Fibroblast of lung (primary cell): ENCODE measurements at regions not wholly inside any gene's neighbourhood (a gene's known extent, or its start where the extent isn't known, plus 50 kb on each side); places are given as distances from the start of the nearest gene placed in this dataset.

Experiments
- DNase-seq, 2 donors: peaks; one replicate each; pipeline versions ENCODE4 v3.0.0 to v3.0.0-alpha.2; 2010; ENCODE audit warnings: low read depth in 2 of 2
- H2AFZ ChIP-seq: 2 replicates; pipeline ENCODE4 v1.5.1; 2012; ENCODE audit warnings: low read length, control low read depth, inconsistent platforms
- H3K27ac ChIP-seq: 2 replicates; pipeline ENCODE4 v1.5.1; 2011; ENCODE audit warnings: low read length, control low read depth; ENCODE audit not compliant: insufficient read depth
- H3K27me3 ChIP-seq: 2 replicates; pipeline ENCODE4 v1.5.1; 2011; ENCODE audit warnings: mild to moderate bottlenecking, low read length; ENCODE audit not compliant: control insufficient read depth, insufficient read depth
- H3K36me3 ChIP-seq: 2 replicates; pipeline ENCODE4 v1.5.1; 2011; ENCODE audit warnings: low read length; ENCODE audit not compliant: control insufficient read depth, insufficient read depth
- H3K4me1 ChIP-seq: 2 replicates; pipeline ENCODE4 v1.5.1; 2011; ENCODE audit warnings: low read length; ENCODE audit not compliant: control insufficient read depth, insufficient read depth; ENCODE audit errors: extremely low read depth
- H3K4me2 ChIP-seq: 2 replicates; pipeline ENCODE4 v1.5.1; 2011; ENCODE audit warnings: low read length, control low read depth; ENCODE audit not compliant: insufficient read depth; ENCODE audit errors: extremely low read depth
- H3K4me3 ChIP-seq, 4 experiments: fragments of 200-600 bp in 1 of 4; sonication (generic) in 1 of 4; replicated peaks in 1 of 4; 2 replicates each; pipeline ENCODE4 v1.5.1; 2011 to 2016; ENCODE audit warnings: low read length in 4 of 4, low read depth in 3 of 4, mild to moderate bottlenecking in 3 of 4, control low read depth in 2 of 4, inconsistent platforms in 1 of 4, mixed read lengths in 1 of 4; ENCODE audit not compliant: insufficient read depth in 1 of 4; ENCODE audit errors: control extremely low read depth in 1 of 4
- H3K79me2 ChIP-seq: 2 replicates; pipeline ENCODE4 v1.5.1; 2012; ENCODE audit warnings: mild to moderate bottlenecking, low read length, inconsistent platforms; ENCODE audit not compliant: control insufficient read depth, insufficient read depth
- H3K9ac ChIP-seq: 2 replicates; pipeline ENCODE4 v1.5.1; 2011; ENCODE audit warnings: mild to moderate bottlenecking, low read length, control low read depth; ENCODE audit not compliant: insufficient read depth
- H3K9me3 ChIP-seq: 2 replicates; pipeline ENCODE4 v1.5.1; 2012; ENCODE audit warnings: low read depth, low read length; ENCODE audit not compliant: control insufficient read depth, insufficient read depth
- H4K20me1 ChIP-seq: 2 replicates; pipeline ENCODE4 v1.5.1; 2011; ENCODE audit warnings: low read length; ENCODE audit not compliant: control insufficient read depth, insufficient read depth; ENCODE audit errors: extremely low read depth
- CTCF ChIP-seq, 2 donors: IDR thresholded peaks in 1 of 2; conservative IDR thresholded peaks in 1 of 2; 1 replicate in 1 of 2; 2 replicates in 1 of 2; pipeline ENCODE4 v1.5.1; 2011 to 2012; ENCODE audit warnings: low read length in 2 of 2, control low read depth in 1 of 2, inconsistent platforms in 1 of 2, low read depth in 1 of 2, mild to moderate bottlenecking in 1 of 2
- EZH2 ChIP-seq: IDR thresholded peaks from 2 replicates; pipeline ENCODE4 v1.5.1; 2012; ENCODE audit warnings: low read length, control low read depth, mild to moderate bottlenecking; ENCODE audit errors: missing control alignments

- H3K4me1 ChIP-seq: peaks cover 13% of the 10 kb centered on the region
- no peaks in the 10 kb centered on the region for H3K9me3 ChIP-seq
- TF ChIP-seq CTCF (conservative IDR thresholded peaks at IDR 0.05 in 1 of 2, IDR thresholded peaks at IDR 0.05 in 1 of 2; ENCODE audit: low read depth in 1 of 2, low read length in 2 of 2) (no peak), EZH2 (no peak)
- H3K4me3 ChIP-seq: no peak overlapping the region
- H4K20me1 ChIP-seq: no peaks in the 10 kb centered on the region
- H3K79me2 ChIP-seq: no peaks in the 10 kb centered on the region
- H3K36me3 ChIP-seq: no peaks in the 10 kb centered on the region
- peak in 1 of 2 donors; percentile 39 for DNase-seq
- no peak overlapping the region for H3K4me2 ChIP-seq
- no peaks in the 10 kb centered on the region for H3K27me3 ChIP-seq
- H2AFZ ChIP-seq: no peak overlapping the region
- no peak overlapping the region for H3K9ac ChIP-seq
- no peak overlapping the region for H3K27ac ChIP-seq
Measured at GRCh38 chr13:59492030-59492636, 671.6 kb downstream of the DIAPH3 start.

- Histone ChIP-seq H3K79me2 (no peaks in the 10 kb centered on the region), H3K4me3 (no peak overlapping the region), H3K36me3 (no peaks in the 10 kb centered on the region), H3K9me3 (no peaks in the 10 kb centered on the region), H3K9ac (no peak overlapping the region), H3K4me1 (peaks cover 13% of the 10 kb centered on the region), H3K27me3 (no peaks in the 10 kb centered on the region), H2AFZ (no peak overlapping the region), H3K27ac (no peak overlapping the region), H3K4me2 (no peak overlapping the region), H4K20me1 (no peaks in the 10 kb centered on the region)
- TF ChIP-seq CTCF (conservative IDR thresholded peaks at IDR 0.05 in 1 of 2, IDR thresholded peaks at IDR 0.05 in 1 of 2; ENCODE audit: low read depth in 1 of 2, low read length in 2 of 2) (no peak), EZH2 (no peak)
- DNase-seq: no peak
Measured at GRCh38 chr13:59493436-59493965, 670.2 kb downstream of the DIAPH3 start.

GRCh38 chr13:59494151-59494550 lies 669.6 kb downstream of the DIAPH3 start:
- Histone ChIP-seq H3K27ac (no peak overlapping the region), H3K9ac (no peak overlapping the region), H3K79me2 (no peaks in the 10 kb centered on the region), H3K4me3 (no peak overlapping the region), H2AFZ (no peak overlapping the region), H3K36me3 (no peaks in the 10 kb centered on the region), H3K27me3 (no peaks in the 10 kb centered on the region), H3K4me1 (peaks cover 13% of the 10 kb centered on the region), H3K4me2 (peak overlapping the region; percentile 45), H4K20me1 (no peaks in the 10 kb centered on the region), H3K9me3 (no peaks in the 10 kb centered on the region)
- TF ChIP-seq EZH2 (no peak), CTCF (conservative IDR thresholded peaks at IDR 0.05 in 1 of 2, IDR thresholded peaks at IDR 0.05 in 1 of 2; ENCODE audit: low read depth in 1 of 2, low read length in 2 of 2) (no peak)
- DNase-seq: no peak
